Epidermal melanocyte (primary cell): ENCODE measurements at regions not wholly inside any gene's neighbourhood (a gene's known extent, or its start where the extent isn't known, plus 50 kb on each side); places are given as distances from the start of the nearest gene placed in this dataset.

Experiments
- DNase-seq: peaks from one replicate; pipeline ENCODE4 v3.0.0; 2011; ENCODE audit warnings: low spot score; ENCODE audit not compliant: insufficient read length

DNA sequence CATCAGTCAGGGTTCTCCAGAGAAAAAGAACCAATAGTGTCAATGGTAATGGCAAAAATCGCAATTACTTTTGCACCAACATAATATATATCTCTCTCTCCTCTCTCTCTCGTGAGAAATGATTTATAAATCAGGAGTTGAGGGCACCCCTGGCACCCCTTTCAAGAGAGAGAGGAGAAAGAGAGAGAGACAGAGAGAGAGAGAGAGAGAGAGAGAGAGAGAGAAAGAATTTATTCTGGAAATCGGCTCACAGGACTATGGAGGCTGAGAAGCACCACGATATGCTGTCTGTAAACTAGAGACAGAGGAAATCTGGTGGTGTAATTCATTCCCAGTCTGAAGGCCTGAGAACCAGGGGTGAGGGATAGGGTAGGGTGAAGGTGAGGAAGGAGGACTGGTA lies 201.9 kb upstream of the MAP3K7 start:
- no peak for DNase-seq

DNA sequence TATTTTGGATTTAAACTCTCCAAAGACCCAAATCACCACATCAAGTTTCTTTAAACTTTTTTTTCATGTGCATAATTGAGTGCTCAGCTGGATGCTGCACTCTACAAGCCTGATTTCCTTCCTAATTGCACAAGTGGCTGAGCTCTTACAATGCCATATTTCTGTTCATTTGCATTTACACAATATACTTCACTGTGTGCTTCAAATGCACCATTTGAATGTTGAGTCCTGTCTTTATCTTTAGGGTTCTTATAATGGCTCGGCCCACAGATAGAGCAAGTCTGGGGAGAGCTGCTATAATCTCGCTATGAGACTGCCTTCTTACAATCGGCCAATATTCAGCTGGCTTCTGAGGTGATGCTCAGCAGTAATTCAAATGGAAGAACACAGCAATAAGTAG lies 200.6 kb upstream of the MAP3K7 start:
- DNase-seq = no peak

DNA sequence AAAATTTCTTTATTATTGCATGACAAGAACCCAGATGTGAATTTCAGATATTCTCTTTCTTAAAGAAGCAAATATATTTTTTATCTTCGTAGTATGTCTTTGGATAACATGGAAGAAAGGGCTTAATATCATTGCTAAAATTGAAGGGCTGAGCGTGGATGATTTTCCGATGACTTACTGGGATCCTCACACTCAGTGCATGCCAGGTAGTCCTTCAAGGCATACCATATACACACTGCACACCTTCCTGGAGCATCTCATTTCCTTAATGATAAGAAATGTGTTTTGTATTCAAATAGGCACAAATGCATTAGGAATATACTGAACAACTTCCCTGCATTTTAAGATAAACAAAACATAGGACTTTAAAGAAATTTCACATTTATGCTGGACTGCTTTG lies 193.9 kb upstream of the MAP3K7 start:
- no peak for DNase-seq

DNA sequence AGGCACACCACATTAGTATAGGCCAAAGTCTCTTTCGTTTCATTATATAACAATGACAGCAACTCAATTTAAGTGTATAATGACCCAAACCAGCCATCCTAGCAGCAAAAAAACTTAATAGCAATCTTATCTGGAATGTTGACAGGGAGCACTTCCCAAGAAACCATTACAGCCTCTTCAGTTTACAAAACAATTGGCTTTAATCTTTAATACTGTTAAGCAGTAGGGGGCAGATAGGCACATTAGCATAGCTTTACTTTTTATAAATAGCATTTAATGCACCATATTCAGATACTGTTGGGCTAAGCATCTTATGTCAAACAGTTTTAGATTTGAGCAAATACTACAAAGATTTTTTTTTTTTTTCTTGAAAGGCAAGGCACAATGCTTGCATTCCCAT lies 193.3 kb upstream of the MAP3K7 start:
- no peak for DNase-seq

DNA sequence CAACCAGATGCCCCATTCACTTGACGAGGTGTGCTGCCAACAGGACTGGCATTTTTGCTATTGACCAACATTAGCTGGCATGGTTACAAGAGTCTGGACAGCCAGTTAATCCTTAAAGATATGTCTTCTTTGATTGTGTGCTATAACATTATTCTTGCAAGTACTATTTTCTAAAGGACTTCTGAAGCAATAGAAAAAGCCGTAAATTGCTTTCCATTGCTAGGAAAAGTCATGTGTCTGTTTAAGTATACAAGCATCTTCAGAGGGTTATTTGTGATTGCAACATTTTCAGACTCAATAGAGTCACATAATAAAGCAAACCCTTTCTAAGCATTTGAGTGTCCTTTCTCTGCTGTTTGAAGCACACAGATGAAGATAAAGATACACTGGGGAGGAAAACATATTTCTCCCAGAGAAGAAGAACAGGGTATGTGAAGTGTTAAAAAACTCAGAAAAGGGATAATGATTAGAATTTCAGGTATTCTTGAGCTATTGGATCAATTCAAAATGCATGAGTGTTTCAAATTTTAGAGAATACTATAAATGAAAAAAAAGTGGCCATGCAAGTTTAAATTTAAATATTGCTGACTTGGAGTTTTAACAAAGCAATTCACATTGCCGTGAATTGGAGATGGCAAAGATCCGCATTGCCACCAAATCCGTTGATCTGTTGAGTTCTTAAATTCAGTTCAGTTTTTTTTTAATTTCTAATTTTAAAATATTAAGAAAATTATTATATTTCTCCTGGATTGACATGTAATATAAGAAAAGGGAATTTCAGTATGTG lies 191.7 kb upstream of the MAP3K7 start:
- DNase-seq = no peak

DNA sequence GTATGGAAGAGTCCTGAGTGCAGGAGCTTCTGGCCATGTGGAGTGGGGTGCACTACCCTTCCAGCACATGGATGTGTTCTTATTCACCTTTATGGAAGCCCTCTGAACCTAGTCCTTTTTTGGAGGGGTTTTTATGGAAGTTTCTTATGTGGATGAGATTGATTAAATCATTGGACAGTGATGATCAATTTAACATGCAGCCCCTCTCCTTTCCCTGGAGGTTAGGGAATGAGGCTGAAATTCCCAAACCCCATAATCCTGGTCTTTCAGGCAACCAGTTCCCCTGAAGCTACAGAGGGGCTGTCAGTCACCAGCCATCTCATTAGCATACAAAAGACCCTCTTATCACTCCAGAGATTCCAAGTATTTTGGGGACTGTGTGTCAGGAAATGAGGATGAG lies 183.9 kb upstream of the MAP3K7 start:
- no peak for DNase-seq

DNA sequence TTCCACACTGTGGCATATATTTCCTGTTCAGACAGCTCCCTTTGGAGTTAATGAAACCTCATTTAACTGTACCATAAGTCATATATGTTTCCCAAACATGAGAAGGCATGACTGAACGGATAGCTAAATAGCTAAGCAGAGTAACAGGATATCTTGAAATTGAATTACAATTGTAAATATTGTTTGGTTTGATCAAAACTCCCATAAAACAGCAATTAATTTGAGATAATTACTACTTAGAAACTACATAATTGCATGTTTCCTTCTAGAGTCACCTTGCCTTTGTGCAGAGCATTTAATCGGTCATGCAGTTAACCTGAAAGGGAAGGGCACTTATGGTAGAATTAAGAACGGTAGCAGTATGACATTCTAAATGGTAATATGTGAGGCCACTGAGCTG lies 179.0 kb upstream of the MAP3K7 start:
- no peak for DNase-seq

DNA sequence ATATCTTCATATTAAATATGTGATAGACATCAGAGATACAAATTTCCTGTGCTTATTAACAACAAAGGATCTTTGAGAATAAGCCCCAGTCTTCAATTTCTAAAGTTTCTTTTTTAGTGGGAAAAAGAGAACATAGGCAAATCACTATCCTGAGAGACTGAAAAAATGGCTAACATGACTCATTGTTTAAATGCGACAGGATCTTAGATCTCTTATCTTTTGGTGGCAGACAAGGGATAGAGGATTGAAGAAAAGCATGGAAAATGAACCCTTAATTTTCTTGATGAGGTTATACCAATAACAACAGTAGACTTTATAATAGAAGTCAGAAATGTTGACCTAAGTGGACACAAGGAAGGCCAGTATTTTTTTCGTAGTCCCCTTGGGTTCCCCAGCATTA lies 178.6 kb upstream of the MAP3K7 start:
- DNase-seq = no peak

DNA sequence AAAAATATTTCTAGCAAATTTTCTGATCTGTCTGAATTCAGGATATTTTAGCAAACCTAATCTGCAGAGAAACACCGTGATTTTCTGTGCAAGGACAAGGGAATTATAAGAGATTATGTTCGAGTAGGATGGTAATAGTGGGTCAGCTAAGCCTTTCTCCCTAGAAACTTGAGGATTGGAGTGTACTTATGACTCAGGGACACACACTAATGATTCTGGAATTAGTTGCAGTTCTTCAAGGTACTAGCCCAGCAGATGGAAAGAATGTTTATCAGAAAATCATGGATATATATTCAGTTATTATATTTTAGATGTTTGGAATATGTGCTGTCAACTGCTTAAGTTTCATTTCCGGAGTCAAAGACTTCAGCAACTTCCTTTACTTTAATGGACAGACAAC lies 177.1 kb upstream of the MAP3K7 start:
- no peak for DNase-seq

DNA sequence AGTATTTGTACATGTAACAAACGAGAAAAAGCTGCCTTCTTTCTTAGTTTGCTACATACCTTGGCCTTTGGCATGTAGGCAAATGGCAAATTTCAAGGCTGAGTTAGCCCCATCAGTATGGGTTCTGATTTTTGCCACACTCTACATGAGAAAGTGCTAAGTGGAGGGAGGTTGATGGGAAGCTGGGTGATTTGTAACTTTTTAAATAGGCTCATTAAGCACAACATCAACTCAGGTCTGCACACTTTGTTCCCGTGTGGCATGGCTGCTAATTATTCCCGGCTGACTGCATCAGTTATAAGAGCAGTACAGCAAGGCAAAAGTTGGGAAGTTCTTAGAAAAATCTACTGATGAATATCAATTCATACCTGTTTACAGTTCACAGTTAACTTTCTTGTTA lies 172.8 kb upstream of the MAP3K7 start:
- no peak for DNase-seq

DNA sequence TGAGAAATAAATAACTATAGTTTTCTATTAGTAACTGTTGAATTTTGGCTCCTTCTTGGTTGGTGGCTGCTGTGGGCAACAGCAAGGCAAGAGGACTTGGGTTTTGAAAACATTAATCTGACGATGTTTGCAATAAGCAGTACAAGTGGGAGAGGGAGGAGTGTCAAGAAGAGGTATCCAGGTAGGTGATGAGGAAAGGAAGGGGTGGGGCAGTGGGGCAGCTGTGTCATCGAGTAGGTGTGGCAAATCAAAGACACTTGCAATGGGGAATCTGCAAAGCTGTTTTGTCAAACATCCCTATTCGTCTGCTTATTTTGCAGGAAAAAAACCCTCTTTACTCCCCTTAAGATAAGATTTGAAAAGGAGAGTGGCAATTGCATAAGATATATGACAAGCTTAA lies 171.9 kb upstream of the MAP3K7 start:
- no peak for DNase-seq

DNA sequence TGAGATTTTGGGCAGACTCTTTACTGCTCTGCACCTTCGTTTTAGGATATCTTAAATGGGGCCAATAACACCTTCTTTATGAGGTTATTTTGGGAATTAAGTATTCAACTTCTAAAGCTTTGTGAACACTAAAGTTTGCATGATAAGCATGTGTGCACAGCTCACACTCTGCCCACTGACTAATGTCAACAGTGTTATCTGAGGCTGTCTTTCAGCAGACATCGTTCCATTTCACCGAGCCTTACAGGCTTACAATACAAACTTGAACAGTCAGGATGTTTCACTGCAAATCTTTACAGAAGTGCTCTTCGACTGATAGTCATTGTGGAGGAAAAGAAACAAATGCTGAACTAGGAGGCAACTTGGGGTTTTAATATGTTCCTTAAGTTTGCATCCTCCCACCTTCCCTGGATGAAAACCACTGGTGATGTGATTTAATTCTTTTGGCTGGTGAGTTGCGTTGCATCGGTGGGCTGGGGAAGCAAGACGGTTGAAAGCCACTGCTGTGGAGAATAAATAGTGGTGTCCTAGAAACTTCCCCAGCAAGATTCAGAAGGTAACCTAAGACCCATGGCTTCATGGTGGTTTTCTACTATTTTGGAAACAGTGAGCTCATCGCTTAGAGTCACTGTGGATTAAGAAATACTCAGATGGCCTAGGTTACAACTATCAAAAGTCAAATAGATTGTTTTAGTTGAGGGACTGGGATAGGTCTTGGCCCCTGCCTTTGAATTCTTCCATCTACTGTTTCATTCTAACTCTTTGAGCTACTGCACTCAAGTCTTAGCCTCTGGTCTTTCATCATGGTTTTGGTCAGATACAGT lies 167.2 kb upstream of the MAP3K7 start:
- DNase-seq = no peak

DNA sequence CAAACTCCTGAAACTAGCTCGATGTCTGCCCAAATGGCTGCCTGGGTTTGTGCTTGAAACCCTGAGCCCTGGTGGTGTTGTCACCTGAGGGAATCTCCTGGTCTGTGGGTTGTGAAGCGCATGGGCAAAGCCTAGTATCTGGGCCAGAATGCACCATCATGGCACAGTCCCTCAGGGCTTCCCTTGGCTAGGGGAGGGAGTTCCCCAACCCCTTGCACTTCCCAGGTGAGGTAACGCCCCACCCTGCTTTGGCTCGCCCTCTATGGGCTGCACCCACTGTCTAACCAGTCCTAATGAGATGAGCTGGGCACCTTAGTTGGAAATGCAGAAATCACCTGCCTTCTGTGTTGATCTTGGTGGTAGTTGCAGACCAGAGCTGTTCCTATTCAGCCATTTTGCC lies 152.9 kb upstream of the MAP3K7 start:
- no peak for DNase-seq

DNA sequence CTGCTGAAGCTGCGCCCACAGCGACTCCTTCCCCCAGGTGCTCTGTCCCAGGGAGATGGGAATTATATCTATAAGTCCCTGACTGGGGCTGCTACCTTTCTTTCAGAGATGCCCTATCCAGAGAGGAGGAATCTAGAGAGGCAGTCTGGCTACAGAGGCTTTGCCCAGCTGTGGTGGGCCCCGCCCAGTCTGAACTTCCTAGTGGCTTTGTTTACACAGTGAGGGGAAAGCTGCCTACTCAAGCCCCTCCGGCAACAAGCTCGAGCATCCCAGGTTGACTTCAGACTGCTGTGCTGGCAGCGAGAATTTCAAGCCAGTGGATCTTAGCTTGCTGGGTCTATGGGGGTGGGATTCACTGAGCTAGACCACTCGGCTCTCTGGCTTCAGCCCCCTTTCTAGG lies 152.5 kb upstream of the MAP3K7 start:
- no peak for DNase-seq

DNA sequence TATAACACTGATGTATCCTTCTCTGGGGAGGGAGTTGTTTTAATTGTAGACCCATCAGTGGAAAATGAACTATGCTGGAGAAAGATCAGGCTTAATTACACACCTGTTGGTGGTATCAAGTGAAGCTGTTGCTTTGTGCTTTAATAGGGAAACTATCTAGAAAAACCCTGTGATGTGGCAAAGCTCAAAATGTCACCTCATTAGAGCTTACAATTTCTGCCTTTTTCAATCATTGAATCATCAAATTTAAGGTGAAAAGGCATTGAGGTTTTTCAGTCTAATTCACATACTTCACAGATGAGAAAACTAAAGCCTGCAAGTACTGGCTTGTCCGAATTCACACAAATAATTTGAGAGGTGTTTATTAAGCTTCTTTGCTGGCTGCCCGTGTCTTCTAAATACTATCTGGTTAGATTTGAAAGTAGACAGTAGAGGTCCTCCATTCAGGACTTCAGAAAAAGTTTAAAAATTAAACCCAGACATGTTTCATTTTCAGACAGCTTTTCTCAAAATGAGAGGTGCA lies 143.3 kb upstream of the MAP3K7 start:
- DNase-seq = no peak

DNA sequence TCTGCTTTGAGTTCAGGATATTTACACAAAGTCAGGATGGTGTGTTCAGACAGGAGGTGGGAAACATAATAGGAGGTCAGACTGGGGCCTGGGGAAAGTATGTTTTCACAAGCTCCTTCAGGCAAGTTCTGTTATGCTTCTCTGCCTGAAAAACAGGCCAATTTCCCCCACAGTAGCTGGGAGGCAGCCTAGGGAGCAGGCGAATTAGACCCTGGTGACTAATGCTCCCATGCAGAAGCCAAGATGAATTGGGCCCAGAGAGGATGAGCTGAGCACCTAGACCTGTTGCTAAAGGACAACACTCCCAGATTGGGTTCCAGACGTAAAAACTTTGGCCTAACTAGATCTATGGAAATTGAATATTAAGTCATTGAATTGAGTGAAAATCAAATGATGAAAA lies 142.2 kb upstream of the MAP3K7 start:
- DNase-seq = no peak

DNA sequence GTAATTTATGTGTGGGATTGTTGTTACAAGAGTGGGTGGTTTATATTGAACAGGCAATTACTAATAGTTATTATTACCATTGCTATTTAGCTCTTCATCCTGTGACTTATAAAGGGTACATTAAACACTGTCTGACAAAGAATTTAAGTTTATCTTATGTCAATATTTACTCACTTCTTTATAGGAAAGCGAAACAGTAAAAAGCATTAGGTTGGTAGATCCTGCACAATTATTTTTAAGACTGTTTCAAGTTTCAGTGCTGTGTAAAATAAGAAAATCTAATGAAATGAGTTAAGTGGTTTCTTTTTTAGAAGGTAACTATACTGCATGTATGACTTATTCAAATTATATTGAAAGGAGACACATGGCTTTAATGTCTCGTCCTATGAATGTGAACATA lies 135.8 kb upstream of the MAP3K7 start:
- DNase-seq = no peak

DNA sequence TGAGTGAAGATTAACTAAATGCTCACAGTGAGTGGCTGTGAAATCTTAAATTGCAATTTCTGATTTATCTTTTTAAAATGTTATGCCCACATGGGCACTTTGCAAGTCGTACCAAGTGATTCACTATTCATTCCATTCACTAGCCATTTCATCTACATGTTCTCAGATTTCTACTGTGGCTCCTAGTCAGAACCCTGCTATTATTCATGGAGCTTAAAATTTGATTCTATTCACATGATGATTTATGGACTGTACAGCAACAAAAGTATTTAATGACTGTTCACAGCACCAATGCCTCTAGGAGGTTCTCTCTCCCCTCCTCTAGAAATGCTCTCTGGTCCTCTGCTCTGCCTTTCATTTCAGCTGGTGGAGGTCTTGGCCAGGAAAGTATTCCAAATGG lies 133.5 kb upstream of the MAP3K7 start:
- DNase-seq = no peak

DNA sequence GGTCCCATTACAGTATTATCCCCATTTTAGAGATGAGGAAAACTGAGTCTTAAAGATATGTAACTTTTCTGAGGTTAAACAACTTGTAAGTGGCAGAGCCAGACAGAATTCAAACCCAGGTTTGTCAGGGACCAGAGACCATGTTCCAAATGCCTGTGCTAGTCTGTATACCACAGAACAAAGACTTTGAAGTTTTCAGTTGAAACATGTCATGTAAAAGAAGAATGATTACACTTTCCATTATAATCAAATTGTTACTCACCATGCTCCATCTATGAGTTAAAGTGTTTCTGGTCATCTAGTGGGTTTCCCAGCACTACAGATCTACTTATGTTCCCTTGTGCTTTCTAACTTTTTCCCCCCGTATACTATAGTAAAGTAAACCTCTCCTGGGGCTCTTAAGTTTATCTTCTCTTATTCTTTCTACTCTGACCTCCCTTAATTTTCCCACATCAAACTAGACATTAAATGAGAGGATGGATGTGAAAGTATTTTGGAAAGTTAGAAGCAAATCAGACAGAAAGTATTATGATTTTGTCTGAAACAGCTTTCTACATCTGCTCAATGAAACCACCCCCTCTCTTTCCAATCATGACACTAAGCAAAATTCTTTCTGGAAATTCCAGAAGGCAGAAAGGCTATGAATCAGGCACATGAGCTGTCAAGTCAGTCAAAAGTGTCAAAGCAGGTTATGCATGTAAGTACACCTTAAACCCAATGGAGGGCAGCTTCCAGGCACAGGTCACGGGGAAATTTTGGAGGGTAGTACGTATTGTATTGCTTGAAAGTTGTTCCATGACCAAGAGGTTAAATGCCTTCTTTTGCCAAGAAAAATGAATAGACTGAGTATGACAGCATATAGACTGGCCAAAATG lies 132.7 kb upstream of the MAP3K7 start:
- DNase-seq = no peak

DNA sequence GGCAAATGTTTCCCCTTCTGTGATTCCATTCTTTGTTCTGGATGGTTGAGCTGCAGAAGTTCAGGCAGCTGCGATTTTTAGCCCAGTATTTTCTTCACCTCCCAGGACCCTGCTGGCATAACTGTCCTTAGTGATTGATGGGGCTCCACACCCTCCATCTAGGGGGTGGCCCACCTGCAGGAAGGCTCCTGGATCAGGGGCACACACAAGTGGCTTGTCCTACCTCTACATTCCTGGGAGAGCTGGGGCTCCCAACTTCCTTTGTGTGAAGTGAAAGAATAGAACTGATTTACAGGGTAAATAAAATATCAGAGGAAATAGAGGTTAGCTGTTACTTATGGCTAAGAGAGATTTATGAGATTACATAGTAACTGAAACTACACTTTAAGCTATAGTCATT lies 129.5 kb upstream of the MAP3K7 start:
- no peak for DNase-seq

DNA sequence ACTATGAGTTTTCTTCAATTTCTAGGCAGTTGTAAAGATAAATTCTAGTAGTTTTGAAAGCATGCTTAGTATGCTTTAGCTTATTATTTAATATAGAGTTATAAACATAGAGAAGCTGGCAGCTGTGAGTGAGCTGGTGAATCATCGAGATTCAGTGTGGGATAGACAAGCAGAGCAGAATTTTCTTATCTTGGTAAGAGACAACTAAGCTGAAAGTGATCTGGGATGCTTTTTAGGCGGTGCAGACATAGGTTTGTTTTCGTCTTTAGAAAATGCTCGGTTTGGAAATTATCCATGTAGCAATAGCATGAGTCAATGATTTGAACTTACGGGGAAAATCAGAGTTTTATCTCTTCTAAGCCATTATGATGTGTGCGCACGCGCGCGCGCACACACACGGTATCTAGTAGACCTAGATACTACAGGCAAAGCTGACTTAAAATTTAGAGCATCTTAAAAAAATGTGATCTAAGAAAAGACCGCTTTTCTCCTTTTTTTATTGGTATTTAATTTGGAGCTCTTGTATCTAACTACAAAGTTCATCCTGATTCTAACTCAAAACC lies 128.3 kb upstream of the MAP3K7 start:
- no peak for DNase-seq
